Mesodermal cell (in vitro differentiated cells): ENCODE measurements at regions not wholly inside any gene's neighbourhood (a gene's known extent, or its start where the extent isn't known, plus 50 kb on each side); places are given as distances from the start of the nearest gene placed in this dataset.

Source experiments
- H3K27ac ChIP-seq: 2 replicates; pipeline ENCODE4 v1.7.0; 2013; ENCODE audit warnings: mild to moderate bottlenecking, low read depth, low read length, moderate library complexity; ENCODE audit not compliant: severe bottlenecking
- H3K36me3 ChIP-seq: 2 replicates; pipeline ENCODE4 v1.7.1; 2013; ENCODE audit warnings: mild to moderate bottlenecking, low read length, moderate library complexity; ENCODE audit not compliant: control insufficient read depth, insufficient read depth
- H3K4me1 ChIP-seq: one replicate; pipeline ENCODE4 v1.7.1; 2013; ENCODE audit warnings: mild to moderate bottlenecking, low read length; ENCODE audit not compliant: insufficient read depth, control insufficient read depth, poor library complexity, severe bottlenecking
- H3K4me3 ChIP-seq: 2 replicates; pipeline ENCODE4 v1.7.0; 2013; ENCODE audit warnings: low read length, control low read depth, mild to moderate bottlenecking; ENCODE audit not compliant: insufficient read depth, poor library complexity, severe bottlenecking; ENCODE audit errors: extremely low read depth
- H3K9me3 ChIP-seq: 2 replicates; pipeline ENCODE4 v1.7.1; 2013; ENCODE audit warnings: mild to moderate bottlenecking, low read length, moderate library complexity; ENCODE audit not compliant: control insufficient read depth
- WGBS, 2 experiments: methylation state at CpG; one replicate each; pipeline ENCODE4 v1.1.5; 2013; ENCODE audit warnings: missing lambda C conversion rate in 2 of 2; ENCODE audit not compliant: insufficient coverage in 2 of 2; 5-methylcytosine and 5-hydroxymethylcytosine counted together

GRCh38 chr7:49367072-49367471, 406.4 kb upstream of the VWC2 start:
- Histone ChIP-seq H3K36me3 (no peaks in the 10 kb centered on the region), H3K27ac (no peak overlapping the region)
- 100% methylated on average over 1 of the region's 2 CpGs; no CpG with 5 or more reads in 1 of the 2 experiments for WGBS, 2 experiments

GRCh38 chr7:49371771-49372170, 401.7 kb upstream of the VWC2 start:
- Histone ChIP-seq H3K4me3 (no peak overlapping the region), H3K4me1 (no peaks in the 10 kb centered on the region), H3K27ac (no peak overlapping the region), H3K36me3 (no peaks in the 10 kb centered on the region), H3K9me3 (no peaks in the 10 kb centered on the region)
- WGBS, 2 experiments, result no CpG with 5 or more reads among the region's 1 CpG

More at GRCh38 chr7:49367072-49367471, 406.4 kb upstream of the VWC2 start:
- Histone ChIP-seq H3K4me3 (no peak overlapping the region), H3K4me1 (no peaks in the 10 kb centered on the region), H3K9me3 (no peaks in the 10 kb centered on the region)

GRCh38 chr7:49376817-49377375, 396.5 kb upstream of the VWC2 start:
- WGBS, 2 experiments, result 57 to 71% methylated on average over 2 of the region's 2 CpGs
- Histone ChIP-seq H3K27ac (no peak overlapping the region), H3K9me3 (no peaks in the 10 kb centered on the region), H3K4me3 (no peak overlapping the region), H3K36me3 (no peaks in the 10 kb centered on the region), H3K4me1 (no peaks in the 10 kb centered on the region)

- H3K9me3 ChIP-seq, result no peaks in the 10 kb centered on the region
- 80% methylated on average over 1 of the region's 1 CpG; no CpG with 5 or more reads in 1 of the 2 experiments for WGBS, 2 experiments
- H3K4me3 ChIP-seq, result no peak overlapping the region
- no peaks in the 10 kb centered on the region for H3K4me1 ChIP-seq
- H3K36me3 ChIP-seq, result no peaks in the 10 kb centered on the region
- no peak overlapping the region for H3K27ac ChIP-seq
Observed at GRCh38 chr7:49386792-49387191, 386.6 kb upstream of the VWC2 start.

GRCh38 chr7:49389871-49390479, 383.5 kb upstream of the VWC2 start:
- no peak overlapping the region for H3K27ac ChIP-seq

GRCh38 chr7:49396229-49396628, 377.2 kb upstream of the VWC2 start:
- H3K4me1 ChIP-seq, result no peaks in the 10 kb centered on the region
- H3K36me3 ChIP-seq, result no peaks in the 10 kb centered on the region
- 93 to 100% methylated on average over 2 of the region's 4 CpGs for WGBS, 2 experiments
- no peak overlapping the region for H3K27ac ChIP-seq
- no peaks in the 10 kb centered on the region for H3K9me3 ChIP-seq
- H3K4me3 ChIP-seq, result no peak overlapping the region

More at GRCh38 chr7:49389871-49390479, 383.5 kb upstream of the VWC2 start:
- no peaks in the 10 kb centered on the region for H3K9me3 ChIP-seq
- H3K4me3 ChIP-seq, result no peak overlapping the region
- H3K36me3 ChIP-seq, result no peaks in the 10 kb centered on the region
- WGBS, 2 experiments, result 70 to 91% methylated on average over 3 to 5 of the region's 7 CpGs
- H3K4me1 ChIP-seq, result no peaks in the 10 kb centered on the region

GRCh38 chr7:49397750-49398149, 375.7 kb upstream of the VWC2 start:
- Histone ChIP-seq H3K9me3 (no peaks in the 10 kb centered on the region), H3K4me3 (no peak overlapping the region), H3K27ac (no peak overlapping the region), H3K4me1 (no peaks in the 10 kb centered on the region), H3K36me3 (no peaks in the 10 kb centered on the region)
- WGBS, 2 experiments, result no CpG with 5 or more reads among the region's 4 CpGs

GRCh38 chr7:49398236-49398635, 375.2 kb upstream of the VWC2 start:
- no peaks in the 10 kb centered on the region for H3K36me3 ChIP-seq
- 80 to 90% methylated on average over 1 to 4 of the region's 5 CpGs for WGBS, 2 experiments
- no peak overlapping the region for H3K4me3 ChIP-seq
- H3K4me1 ChIP-seq, result no peaks in the 10 kb centered on the region
- H3K27ac ChIP-seq, result no peak overlapping the region
- no peaks in the 10 kb centered on the region for H3K9me3 ChIP-seq

GRCh38 chr7:49398746-49399145, 374.7 kb upstream of the VWC2 start:
- Histone ChIP-seq H3K4me3 (no peak overlapping the region), H3K27ac (no peak overlapping the region), H3K36me3 (no peaks in the 10 kb centered on the region), H3K9me3 (no peaks in the 10 kb centered on the region), H3K4me1 (no peaks in the 10 kb centered on the region)
- whole genome bisulfite sequencing, 2 experiments, result 81 to 94% methylated on average over 2 to 3 of the region's 3 CpGs

GRCh38 chr7:49400891-49401550, 372.4 kb upstream of the VWC2 start:
- WGBS, 2 experiments, result 82 to 86% methylated on average over 2 to 3 of the region's 4 CpGs
- no peak overlapping the region for H3K27ac ChIP-seq
- no peaks in the 10 kb centered on the region for H3K36me3 ChIP-seq
- no peak overlapping the region for H3K4me3 ChIP-seq
- H3K4me1 ChIP-seq, result no peaks in the 10 kb centered on the region
- H3K9me3 ChIP-seq, result no peaks in the 10 kb centered on the region

GRCh38 chr7:49403844-49404243, 369.6 kb upstream of the VWC2 start:
- WGBS, 2 experiments, result 87% methylated on average over 2 of the region's 2 CpGs; no CpG with 5 or more reads in 1 of the 2 experiments
- Histone ChIP-seq H3K4me1 (no peaks in the 10 kb centered on the region), H3K36me3 (no peaks in the 10 kb centered on the region), H3K9me3 (no peaks in the 10 kb centered on the region), H3K27ac (no peak overlapping the region), H3K4me3 (no peak overlapping the region)
